ENCODE measurements at regions not wholly inside any gene's neighbourhood (a gene's known extent, or its start where the extent isn't known, plus 50 kb on each side); places are given as distances from the start of the nearest gene placed in this dataset.

DNA sequence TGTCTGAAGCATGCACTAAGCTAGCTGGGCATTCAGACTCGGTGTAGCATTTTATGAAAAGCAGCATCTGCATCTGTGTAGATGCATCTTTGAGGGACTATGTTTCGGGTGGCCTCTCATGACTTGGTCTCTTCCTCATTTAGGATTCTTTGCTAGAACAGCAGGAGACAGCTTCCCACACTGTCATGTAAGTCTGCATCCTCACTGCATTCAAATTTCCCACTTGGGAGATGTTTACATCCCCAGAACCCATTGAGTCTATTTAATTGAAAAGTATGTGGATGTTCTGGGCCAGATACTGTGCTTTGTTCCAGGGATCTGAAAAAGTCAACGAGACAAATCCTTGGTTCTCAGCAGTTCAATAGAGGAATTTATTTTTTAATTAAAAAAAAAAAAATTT is 198.6 kb upstream of the EEF2KMT start:
- TF ChIP-seq POLR2A (IDR thresholded peaks at IDR 0.05) = no peak
- no peak for TF ChIP-seq POLR2AphosphoS5 (IDR thresholded peaks at IDR 0.05)

Measured in breast epithelium (tissue), 3 donors.